Neural progenitor cell (in vitro differentiated cells): ENCODE measurements at regions not wholly inside any gene's neighbourhood (a gene's known extent, or its start where the extent isn't known, plus 50 kb on each side); places are given as distances from the start of the nearest gene placed in this dataset.

Experiments used
- EZH2phosphoT487 ChIP-seq: fragments of 200-600 bp; sonication (generic); IDR thresholded peaks from 2 replicates; pipeline ENCODE4 v1.6.1; 2017; ENCODE audit warnings: antibody characterized with exemption
- TF ChIP-seq, protein P1 (sequence below): fragments of 200-600 bp; sonication (generic); IDR thresholded peaks from 2 replicates; pipeline ENCODE4 v1.5.1; 2017; ENCODE audit warnings: antibody characterized with exemption, mild to moderate bottlenecking

DNA sequence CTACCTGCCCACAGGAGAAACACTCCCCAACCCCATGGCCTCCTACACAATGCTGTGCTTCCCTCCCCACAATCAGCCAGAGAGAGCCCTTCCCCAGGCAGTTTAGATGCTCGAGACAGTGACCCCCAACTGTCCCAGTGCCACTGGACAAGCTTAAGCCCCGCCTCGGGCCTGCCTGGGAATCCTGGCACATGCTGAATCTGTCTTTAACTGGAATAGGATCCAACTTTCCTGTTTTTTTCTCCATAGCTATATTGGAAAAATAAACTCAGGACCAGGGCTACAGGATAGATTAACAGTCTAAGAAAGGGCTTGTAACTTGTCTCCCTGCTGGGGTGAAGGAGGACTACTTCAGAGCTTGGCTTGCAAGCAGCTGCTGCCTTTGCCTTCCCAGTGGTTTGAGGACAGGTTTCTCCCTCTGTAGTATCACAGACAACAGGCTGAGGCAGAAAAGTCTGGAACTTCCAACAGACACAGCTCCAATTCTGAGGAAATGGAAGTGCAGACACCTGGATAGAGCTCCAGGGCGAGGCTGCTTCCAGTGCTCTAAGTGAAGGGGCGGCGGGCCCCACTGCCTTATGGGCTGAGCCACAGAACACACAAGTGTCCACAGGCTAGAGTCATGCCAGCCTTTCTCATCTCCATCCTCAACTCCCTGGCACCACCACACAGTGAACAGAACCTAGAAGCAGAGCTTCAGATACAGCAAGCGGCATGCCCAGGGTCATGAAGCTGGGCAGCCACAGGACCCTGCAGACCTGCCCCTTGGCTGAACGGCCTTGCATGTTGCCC is 228.3 kb downstream of the TUBA3C start:
- no peak for TF ChIP-seq EZH2phosphoT487
- TF ChIP-seq, protein P1, sequence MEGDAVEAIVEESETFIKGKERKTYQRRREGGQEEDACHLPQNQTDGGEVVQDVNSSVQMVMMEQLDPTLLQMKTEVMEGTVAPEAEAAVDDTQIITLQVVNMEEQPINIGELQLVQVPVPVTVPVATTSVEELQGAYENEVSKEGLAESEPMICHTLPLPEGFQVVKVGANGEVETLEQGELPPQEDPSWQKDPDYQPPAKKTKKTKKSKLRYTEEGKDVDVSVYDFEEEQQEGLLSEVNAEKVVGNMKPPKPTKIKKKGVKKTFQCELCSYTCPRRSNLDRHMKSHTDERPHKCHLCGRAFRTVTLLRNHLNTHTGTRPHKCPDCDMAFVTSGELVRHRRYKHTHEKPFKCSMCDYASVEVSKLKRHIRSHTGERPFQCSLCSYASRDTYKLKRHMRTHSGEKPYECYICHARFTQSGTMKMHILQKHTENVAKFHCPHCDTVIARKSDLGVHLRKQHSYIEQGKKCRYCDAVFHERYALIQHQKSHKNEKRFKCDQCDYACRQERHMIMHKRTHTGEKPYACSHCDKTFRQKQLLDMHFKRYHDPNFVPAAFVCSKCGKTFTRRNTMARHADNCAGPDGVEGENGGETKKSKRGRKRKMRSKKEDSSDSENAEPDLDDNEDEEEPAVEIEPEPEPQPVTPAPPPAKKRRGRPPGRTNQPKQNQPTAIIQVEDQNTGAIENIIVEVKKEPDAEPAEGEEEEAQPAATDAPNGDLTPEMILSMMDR, result no peak
